OCI-LY1 (cell line): ENCODE measurements at regions not wholly inside any gene's neighbourhood (a gene's known extent, or its start where the extent isn't known, plus 50 kb on each side); places are given as distances from the start of the nearest gene placed in this dataset.

Source experiments
- EZH2 ChIP-seq: fragments of 200-600 bp; sonication (generic), shearing (Covaris generic); IDR thresholded peaks from 2 replicates; pipeline ENCODE4 v1.8.0; 2017; ENCODE audit warnings: borderline replicate concordance, mixed run types, mild to moderate bottlenecking, antibody characterized with exemption, low read length, moderate library complexity, mixed read lengths
- TF ChIP-seq, protein P1 (sequence below): fragments of 200-600 bp; sonication (generic), shearing (Covaris generic); IDR thresholded peaks from 2 replicates; pipeline ENCODE4 v1.5.1; 2017; ENCODE audit warnings: mild to moderate bottlenecking, antibody characterized with exemption, low read length, moderate library complexity, mixed read lengths

DNA sequence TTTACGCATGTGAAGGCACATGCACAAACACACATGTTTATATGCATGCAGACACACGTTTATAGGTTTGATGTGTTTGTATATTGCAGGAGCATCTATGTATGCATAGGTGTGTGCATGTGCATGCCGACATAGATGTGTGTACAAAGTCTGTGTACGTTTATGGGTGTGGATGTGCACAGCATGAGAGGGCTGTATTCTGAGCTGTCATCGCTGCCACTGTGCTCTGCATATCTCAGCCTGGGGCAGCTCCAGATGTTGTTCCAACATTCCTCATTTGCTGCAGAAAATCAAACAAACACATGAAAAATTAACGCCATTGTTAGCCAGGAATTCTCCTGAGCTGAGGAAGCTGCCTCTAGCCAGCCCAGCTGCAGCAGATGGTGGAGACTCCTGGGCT lies 132.3 kb upstream of the CSF3R start:
- TF ChIP-seq, protein P1, sequence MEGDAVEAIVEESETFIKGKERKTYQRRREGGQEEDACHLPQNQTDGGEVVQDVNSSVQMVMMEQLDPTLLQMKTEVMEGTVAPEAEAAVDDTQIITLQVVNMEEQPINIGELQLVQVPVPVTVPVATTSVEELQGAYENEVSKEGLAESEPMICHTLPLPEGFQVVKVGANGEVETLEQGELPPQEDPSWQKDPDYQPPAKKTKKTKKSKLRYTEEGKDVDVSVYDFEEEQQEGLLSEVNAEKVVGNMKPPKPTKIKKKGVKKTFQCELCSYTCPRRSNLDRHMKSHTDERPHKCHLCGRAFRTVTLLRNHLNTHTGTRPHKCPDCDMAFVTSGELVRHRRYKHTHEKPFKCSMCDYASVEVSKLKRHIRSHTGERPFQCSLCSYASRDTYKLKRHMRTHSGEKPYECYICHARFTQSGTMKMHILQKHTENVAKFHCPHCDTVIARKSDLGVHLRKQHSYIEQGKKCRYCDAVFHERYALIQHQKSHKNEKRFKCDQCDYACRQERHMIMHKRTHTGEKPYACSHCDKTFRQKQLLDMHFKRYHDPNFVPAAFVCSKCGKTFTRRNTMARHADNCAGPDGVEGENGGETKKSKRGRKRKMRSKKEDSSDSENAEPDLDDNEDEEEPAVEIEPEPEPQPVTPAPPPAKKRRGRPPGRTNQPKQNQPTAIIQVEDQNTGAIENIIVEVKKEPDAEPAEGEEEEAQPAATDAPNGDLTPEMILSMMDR, result no peak
- no peak for TF ChIP-seq EZH2
